ENCODE measurements at regions not wholly inside any gene's neighbourhood (a gene's known extent, or its start where the extent isn't known, plus 50 kb on each side); places are given as distances from the start of the nearest gene placed in this dataset.
A peak's percentile ranks its signal among the peaks of the same experiment; 100 is the strongest.

DNA sequence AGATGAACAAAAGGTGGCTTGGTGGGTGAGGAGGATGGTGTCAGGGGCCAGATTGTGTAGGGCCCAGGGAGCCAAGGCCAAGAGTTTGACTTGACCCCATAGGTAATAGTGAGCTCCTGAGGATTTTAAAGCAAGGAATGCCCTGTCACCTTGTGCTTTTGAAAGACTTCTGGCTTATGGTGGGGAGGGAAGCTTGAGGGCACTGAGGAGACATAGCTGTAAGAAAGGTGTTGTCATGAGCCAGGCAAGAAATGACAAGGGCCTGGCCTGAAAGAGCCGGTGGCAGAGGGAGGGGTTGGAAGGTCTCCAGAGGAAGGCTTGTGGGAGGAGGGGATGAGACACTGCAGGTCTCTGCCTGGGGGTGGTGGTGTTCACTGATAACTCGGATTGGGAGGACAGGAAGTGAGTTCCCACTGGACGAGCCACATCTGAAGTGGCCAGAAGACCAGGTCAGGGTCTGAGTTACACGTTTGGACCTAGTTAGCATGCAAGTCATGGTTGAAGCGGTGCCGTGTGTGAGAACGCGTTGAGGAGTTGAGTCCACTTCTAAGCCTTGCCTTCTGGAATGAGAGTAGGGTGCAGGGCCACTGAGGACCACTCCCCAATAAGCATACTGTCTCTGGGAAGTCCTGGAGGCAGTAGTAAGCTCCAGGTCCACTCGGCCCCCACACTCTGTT lies 64.3 kb downstream of the TET3 start:
- Mint-ChIP-seq H3K36me3 (peaks cover 5 to 17% (median 7%) of the 10 kb centered on the region in 3 donors), H3K27me3 (ENCODE audit: low read depth in 3 of 3) (peaks cover 0 to 3% (median 2%) of the 10 kb centered on the region in 3 donors), H3K27ac (peak overlapping the region in 4 of 6 donors; percentile 47 to 74 (median 58)), H3K4me3 (no peak overlapping the region), H3K4me1 (peaks cover 37 to 54% of the 10 kb centered on the region in 2 donors), H3K9me3 (no peaks in the 10 kb centered on the region)
- DNase-seq: no peak

GRCh38 chr2:74050151-74050550 lies 65.4 kb downstream of the TET3 start:
- Mint-ChIP-seq H3K27ac (no peak overlapping the region), H3K36me3 (peaks cover 5 to 22% (median 7%) of the 10 kb centered on the region in 3 donors), H3K9me3 (no peaks in the 10 kb centered on the region), H3K4me3 (no peak overlapping the region), H3K4me1 (peaks cover 40 to 53% of the 10 kb centered on the region in 2 donors), H3K27me3 (ENCODE audit: low read depth in 3 of 3) (peaks cover 0 to 3% (median 2%) of the 10 kb centered on the region in 3 donors)
- DNase-seq: no peak

DNA sequence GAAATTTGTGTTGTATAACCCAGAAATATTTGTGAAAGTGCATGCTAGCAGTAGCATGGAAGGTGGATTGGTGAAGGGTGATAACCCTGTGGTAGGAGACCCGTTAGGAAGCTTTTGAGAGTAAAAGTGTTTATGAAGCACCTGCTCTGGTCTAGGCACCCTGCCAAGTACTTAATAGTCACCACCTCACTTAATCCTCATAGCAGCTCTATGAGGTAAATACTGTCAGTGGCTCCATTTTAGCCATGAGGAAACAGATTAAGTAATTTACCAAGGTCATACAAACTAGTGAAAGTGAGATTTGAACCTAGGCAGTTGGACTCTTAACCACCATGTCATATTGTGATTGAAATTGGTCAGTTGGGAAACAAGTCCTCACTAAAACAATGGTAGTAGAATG lies 66.8 kb downstream of the TET3 start:
- no peak for DNase-seq
- Mint-ChIP-seq H3K27ac (peak overlapping the region in 4 of 6 donors; percentile 46 to 67 (median 53)), H3K36me3 (peaks cover 5 to 22% (median 7%) of the 10 kb centered on the region in 3 donors), H3K4me1 (peaks cover 37 to 52% of the 10 kb centered on the region in 2 donors), H3K4me3 (no peak overlapping the region), H3K27me3 (ENCODE audit: low read depth in 3 of 3) (peaks cover 0 to 4% (median 2%) of the 10 kb centered on the region in 3 donors), H3K9me3 (no peaks in the 10 kb centered on the region)

DNA sequence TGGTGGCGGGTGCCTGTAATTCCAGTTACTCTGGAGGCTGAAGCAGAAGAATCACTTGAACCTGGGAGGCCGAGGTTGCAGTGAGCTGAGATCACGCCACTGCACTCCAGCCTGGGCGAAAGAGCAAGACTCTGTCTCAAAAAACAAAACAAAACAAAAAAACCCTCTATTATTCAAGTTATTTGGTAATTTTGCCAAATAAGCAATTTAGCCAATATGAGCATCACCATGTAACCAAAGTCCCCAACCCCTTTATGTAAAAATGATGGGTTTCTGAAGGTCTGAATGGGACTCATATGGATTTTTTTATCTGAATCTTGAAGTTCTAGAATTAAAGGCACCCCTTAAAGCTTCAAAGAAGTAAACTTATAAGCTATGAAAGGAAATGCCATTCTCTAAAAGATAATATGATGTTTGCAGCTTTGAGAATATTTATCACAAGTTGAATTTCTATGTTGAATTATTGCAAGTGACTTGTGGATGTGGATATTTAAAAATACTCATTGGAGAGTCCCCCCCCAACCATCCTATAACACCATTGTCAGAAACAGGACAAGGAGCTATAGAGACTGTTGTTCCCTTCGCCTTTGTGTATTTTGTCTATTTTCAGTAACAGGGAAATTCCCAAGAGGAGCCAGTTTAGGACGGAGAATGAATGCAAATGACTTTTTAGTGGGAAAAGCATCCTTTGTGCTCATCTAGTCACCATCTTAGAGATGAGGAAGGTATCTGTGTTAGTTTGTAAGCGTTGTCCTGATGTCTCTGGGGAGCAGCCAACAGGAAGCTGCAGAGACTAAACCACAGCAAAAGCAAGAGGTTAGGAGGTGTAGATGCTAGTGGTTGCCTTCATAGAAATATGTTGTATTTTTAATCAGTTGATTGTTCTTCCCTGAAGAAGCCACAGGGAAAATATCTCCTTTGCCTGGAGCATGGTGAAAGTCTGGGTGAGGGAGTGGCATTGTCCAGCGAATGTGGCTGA lies 68.3 kb downstream of the TET3 start:
- Mint-ChIP-seq H3K9me3 (no peaks in the 10 kb centered on the region), H3K27me3 (ENCODE audit: low read depth in 3 of 3) (peaks cover 0 to 2% (median 2%) of the 10 kb centered on the region in 3 donors), H3K4me1 (peaks cover 37 to 55% of the 10 kb centered on the region in 2 donors)

DNA sequence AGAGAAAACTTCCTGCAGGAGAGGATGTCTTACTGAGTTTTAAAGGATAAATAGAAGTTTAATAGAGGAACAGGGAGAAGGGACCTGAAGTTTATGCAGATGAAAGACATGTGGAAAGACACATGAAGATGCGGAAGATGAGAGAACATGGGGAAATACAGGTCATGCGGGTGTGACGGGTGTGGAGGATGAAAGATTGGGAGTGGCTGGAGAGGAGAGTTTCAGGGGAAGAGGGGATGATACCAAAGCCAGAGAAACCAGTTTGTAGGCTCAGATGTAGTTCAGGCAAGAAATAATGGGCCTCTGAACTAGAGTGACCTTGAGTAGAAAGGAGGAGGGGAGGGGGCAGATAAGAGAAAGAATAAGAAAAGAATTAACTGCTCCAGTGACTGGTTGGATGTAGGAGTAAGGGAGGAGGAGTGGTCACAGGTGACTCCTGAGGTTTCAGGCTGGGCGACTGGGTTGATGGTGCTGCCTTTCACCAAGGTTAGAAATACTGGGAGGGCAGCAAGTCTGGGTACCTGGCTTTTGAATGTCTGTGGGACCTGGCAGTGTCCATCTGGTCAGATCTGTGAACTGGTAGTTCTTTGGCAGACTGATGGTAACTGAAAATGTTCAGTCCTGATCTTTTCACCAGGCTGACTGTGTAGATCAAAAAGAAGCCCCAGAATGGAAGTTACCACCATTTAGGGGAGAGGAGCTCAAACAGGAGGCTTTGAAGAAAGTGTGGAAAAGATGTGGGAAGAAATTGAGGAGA lies 69.4 kb downstream of the TET3 start:
- DNase-seq: no peak
- Mint-ChIP-seq H3K36me3 (peaks cover 0 to 11% (median 0%) of the 10 kb centered on the region in 3 donors), H3K4me3 (peak overlapping the region; percentile 66 to 81 (median 75)), H3K9me3 (no peaks in the 10 kb centered on the region), H3K27ac (peak overlapping the region; percentile 54 to 93 (median 67)), H3K27me3 (ENCODE audit: low read depth in 3 of 3) (peaks cover 0 to 2% (median 0%) of the 10 kb centered on the region in 3 donors), H3K4me1 (peaks cover 38 to 55% of the 10 kb centered on the region in 2 donors)

More for the DNA sequence above, 68.3 kb downstream of the TET3 start:
- DNase-seq: peak; percentile 52 to 66 (median 58)
- Mint-ChIP-seq H3K27ac (peak overlapping the region; percentile 54 to 93 (median 67)), H3K4me3 (peak overlapping the region; percentile 66 to 81 (median 75)), H3K36me3 (peaks cover 5 to 20% (median 7%) of the 10 kb centered on the region in 3 donors)

- Mint-ChIP-seq H3K4me3 (no peak overlapping the region), H3K27ac (no peak overlapping the region), H3K36me3 (peaks cover 0 to 11% (median 0%) of the 10 kb centered on the region in 3 donors)
These were observed 74.5 kb downstream of the TET3 start for GRCh38 chr2:74059137-74059775.

GRCh38 chr2:74063486-74063885 lies 78.8 kb downstream of the TET3 start:
- Mint-ChIP-seq H3K27ac (peak overlapping the region in 1 of 6 donors; percentile 40), H3K4me3 (no peak overlapping the region), H3K27me3 (ENCODE audit: low read depth in 3 of 3) (no peaks in the 10 kb centered on the region), H3K9me3 (no peaks in the 10 kb centered on the region), H3K4me1 (peaks cover 8 to 36% of the 10 kb centered on the region in 2 donors), H3K36me3 (peaks cover 0 to 3% (median 0%) of the 10 kb centered on the region in 3 donors)
- no peak for DNase-seq

More at GRCh38 chr2:74059137-74059775, 74.5 kb downstream of the TET3 start:
- Mint-ChIP-seq H3K9me3 (no peaks in the 10 kb centered on the region), H3K4me1 (peaks cover 8 to 36% of the 10 kb centered on the region in 2 donors), H3K27me3 (ENCODE audit: low read depth in 3 of 3) (peaks cover 0 to 2% (median 0%) of the 10 kb centered on the region in 3 donors)
- DNase-seq: no peak

GRCh38 chr2:74065456-74065855 lies 80.7 kb downstream of the TET3 start:
- peaks cover 0 to 3% (median 0%) of the 10 kb centered on the region in 3 donors for H3K36me3 Mint-ChIP-seq
- H3K27ac Mint-ChIP-seq: peak overlapping the region in 3 of 6 donors; percentile 8 to 80 (median 33)
- H3K4me1 Mint-ChIP-seq: peaks cover 7 to 31% of the 10 kb centered on the region in 2 donors
- no peaks in the 10 kb centered on the region for H3K9me3 Mint-ChIP-seq
- no peak for DNase-seq
- H3K4me3 Mint-ChIP-seq: no peak overlapping the region
- no peaks in the 10 kb centered on the region for H3K27me3 Mint-ChIP-seq (ENCODE audit: low read depth in 3 of 3)

DNA sequence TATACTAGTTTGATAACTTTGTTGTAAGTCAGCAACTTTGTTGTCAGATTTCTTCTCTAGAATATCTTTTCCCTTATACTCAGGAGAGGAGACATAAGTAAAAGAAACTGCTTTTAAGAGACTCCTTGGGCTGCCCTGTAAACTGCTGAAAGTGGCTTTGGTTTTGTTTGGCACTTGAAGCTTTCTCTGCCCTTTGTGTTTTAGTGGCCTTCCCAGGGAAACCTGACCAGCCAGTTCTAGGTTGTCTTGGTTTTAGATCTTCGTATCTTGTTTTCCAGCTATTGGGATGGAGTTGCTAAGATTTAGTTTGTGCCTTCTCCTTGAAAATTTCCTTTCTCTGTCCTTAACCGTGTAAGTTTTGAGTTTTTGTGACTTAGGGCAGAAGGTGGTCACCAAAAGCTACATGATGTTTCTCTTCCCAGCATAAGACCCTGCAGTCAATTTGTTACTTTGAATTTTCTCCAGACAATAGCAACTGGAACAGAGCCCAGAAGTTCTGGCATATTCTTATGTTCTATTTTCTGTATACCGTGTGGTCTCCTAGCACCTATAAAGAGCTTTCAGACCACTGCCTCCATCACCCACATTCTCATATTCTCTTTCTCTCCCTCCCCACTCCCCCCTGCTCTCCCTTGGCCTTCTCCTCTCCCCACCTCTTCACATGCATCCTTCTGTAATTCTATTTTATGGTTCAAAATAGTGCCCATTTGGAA lies 81.1 kb downstream of the BOLA3 start:
- Mint-ChIP-seq H3K27me3 (ENCODE audit: low read depth in 3 of 3) (no peaks in the 10 kb centered on the region), H3K36me3 (peaks cover 0 to 3% (median 0%) of the 10 kb centered on the region in 3 donors), H3K4me3 (no peak overlapping the region), H3K4me1 (peaks cover 7 to 33% of the 10 kb centered on the region in 2 donors), H3K9me3 (no peaks in the 10 kb centered on the region), H3K27ac (peak overlapping the region in 2 of 6 donors; percentile 10 to 75)
- DNase-seq: no peak

DNA sequence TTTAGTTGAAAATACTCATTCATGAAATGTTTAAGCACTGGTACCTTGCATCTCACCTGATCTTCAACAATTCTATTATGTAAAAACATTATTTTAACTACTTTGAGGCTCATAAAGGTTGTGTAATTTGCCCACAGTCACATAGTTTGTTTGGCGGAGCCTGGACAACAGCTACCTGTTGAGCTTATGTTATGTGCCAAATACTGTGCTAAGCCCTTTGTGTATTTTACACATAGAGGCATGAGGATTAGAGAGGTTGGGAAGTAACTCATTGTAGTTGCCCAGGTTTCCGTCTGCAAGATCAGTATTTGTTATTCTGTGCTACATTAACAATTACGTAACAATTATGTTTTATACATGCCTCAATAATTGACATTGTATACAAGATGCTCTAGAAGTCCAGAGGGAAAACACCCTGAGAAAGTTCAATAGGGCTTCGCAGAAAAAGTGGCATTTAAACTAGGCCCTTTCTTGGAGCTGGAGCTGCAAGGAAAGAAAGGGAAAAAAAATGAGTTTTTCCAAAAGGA lies 80.4 kb downstream of the BOLA3 start:
- DNase-seq: no peak
- H3K27ac Mint-ChIP-seq: no peak overlapping the region
- no peaks in the 10 kb centered on the region for H3K27me3 Mint-ChIP-seq (ENCODE audit: low read depth in 3 of 3)
- H3K9me3 Mint-ChIP-seq: no peaks in the 10 kb centered on the region
- peaks cover 11 to 39% of the 10 kb centered on the region in 2 donors for H3K4me1 Mint-ChIP-seq
- no peak overlapping the region for H3K4me3 Mint-ChIP-seq
- peaks cover 0 to 7% (median 0%) of the 10 kb centered on the region in 3 donors for H3K36me3 Mint-ChIP-seq

DNA sequence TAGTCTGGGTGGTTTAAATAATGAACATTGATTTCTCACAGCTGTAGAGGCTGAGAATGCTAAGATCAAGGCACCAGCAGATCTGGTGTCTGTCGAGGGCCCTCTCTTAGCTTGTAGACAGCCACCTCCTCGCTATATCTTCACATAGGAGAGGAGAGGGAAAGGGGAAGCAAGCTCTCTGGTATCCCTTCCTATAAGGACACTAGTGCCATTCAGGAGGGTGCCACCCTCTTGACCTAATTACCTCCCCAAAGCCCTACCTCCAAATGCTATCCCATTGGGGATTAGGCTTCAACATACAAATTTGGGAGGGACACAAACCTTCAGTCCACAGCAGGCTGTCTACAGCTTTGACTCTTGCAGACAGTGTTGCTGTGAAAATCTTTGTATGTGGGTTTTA lies 76.7 kb downstream of the BOLA3 start:
- H3K9me3 Mint-ChIP-seq: no peaks in the 10 kb centered on the region
- peaks cover 4 to 12% (median 11%) of the 10 kb centered on the region in 3 donors for H3K36me3 Mint-ChIP-seq
- peaks cover 18 to 35% of the 10 kb centered on the region in 2 donors for H3K4me1 Mint-ChIP-seq
- DNase-seq: no peak
- H3K27me3 Mint-ChIP-seq (ENCODE audit: low read depth in 3 of 3): no peaks in the 10 kb centered on the region
- no peak overlapping the region for H3K4me3 Mint-ChIP-seq
- no peak overlapping the region for H3K27ac Mint-ChIP-seq

DNA sequence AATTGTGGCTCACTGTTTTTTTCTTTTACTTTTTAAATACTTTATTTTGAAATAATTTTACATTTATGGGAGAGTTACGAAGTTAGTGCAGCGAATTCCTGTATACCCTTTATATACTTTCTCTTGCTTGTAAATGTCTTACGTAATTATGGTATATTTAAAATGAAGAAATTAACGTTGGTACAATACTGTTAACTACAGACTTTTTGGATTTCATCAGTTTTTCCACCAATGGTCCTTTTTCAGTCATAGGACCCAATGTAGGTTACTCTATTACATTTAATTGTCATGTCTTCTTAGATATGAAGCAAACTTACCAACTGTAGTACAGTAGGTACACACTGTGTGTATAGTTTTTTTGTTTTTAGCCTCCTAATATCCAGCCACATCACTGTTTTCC lies 76.3 kb downstream of the BOLA3 start:
- no peaks in the 10 kb centered on the region for H3K9me3 Mint-ChIP-seq
- no peak for DNase-seq
- peaks cover 4 to 13% (median 12%) of the 10 kb centered on the region in 3 donors for H3K36me3 Mint-ChIP-seq
- peaks cover 18 to 31% of the 10 kb centered on the region in 2 donors for H3K4me1 Mint-ChIP-seq
- no peak overlapping the region for H3K27ac Mint-ChIP-seq
- no peak overlapping the region for H3K4me3 Mint-ChIP-seq
- H3K27me3 Mint-ChIP-seq (ENCODE audit: low read depth in 3 of 3): no peaks in the 10 kb centered on the region

Data from immature natural killer cell (primary cell).